ENCODE measurements at regions not wholly inside any gene's neighbourhood (a gene's known extent, or its start where the extent isn't known, plus 50 kb on each side); places are given as distances from the start of the nearest gene placed in this dataset.
A peak's percentile ranks its signal among the peaks of the same experiment; 100 is the strongest.
"Not testable (repeated sequence)": the region's sequence is repeated elsewhere in the genome, so short reads cannot be mapped to it uniquely, and the experiment has no call there.

GRCh38 chr3:191680989-191681597 lies 220.1 kb downstream of the PYDC2 start:
- no peak overlapping the region for H3K4me3 ChIP-seq
- no peaks in the 10 kb centered on the region for H3K9me3 ChIP-seq

GRCh38 chr3:191682961-191683360 lies 222.0 kb downstream of the PYDC2 start:
- Histone ChIP-seq H3K36me3 (replicated peaks) (no peaks in the 10 kb centered on the region), H3K4me1 (0 out of 2 replicates have a peak, but pooled peaks cover 4% of the 10 kb centered on the region), H3K9me3 (no peaks in the 10 kb centered on the region), H3K27me3 (ENCODE audit: low read depth) (no peaks in the 10 kb centered on the region), H3K4me3 (no peak overlapping the region)
- no peak for DNase-seq (ENCODE audit: low spot score in 2 of 2)
- in situ Hi-C loops (cut with MboI; ENCODE audit: low sequenced_read_pairs) = no loop called here

More at GRCh38 chr3:191680989-191681597, 220.1 kb downstream of the PYDC2 start:
- Histone ChIP-seq H3K4me1 (no peaks in the 10 kb centered on the region), H3K27me3 (ENCODE audit: low read depth) (no peaks in the 10 kb centered on the region), H3K36me3 (replicated peaks) (no peaks in the 10 kb centered on the region)
- in situ Hi-C loops (cut with MboI; ENCODE audit: low sequenced_read_pairs) = no loop called here
- DNase-seq (ENCODE audit: low spot score in 2 of 2) = no peak

- no peaks in the 10 kb centered on the region for H3K27me3 ChIP-seq (ENCODE audit: low read depth)
- in situ Hi-C loops (cut with MboI; ENCODE audit: low sequenced_read_pairs) = no loop called here
Measured at GRCh38 chr3:191686626-191687025, 225.7 kb downstream of the PYDC2 start.

GRCh38 chr3:191688756-191689433 lies 227.9 kb downstream of the PYDC2 start:
- Histone ChIP-seq H3K4me1 (peaks cover 14% of the 10 kb centered on the region), H3K4me3 (no peak overlapping the region), H3K9me3 (no peaks in the 10 kb centered on the region), H3K36me3 (replicated peaks) (no peaks in the 10 kb centered on the region), H3K27me3 (ENCODE audit: low read depth) (no peaks in the 10 kb centered on the region)
- peak; percentile 76 to 85 for DNase-seq (ENCODE audit: low spot score in 2 of 2)
- in situ Hi-C loops (cut with MboI; ENCODE audit: low sequenced_read_pairs) = no loop called here

More at GRCh38 chr3:191686626-191687025, 225.7 kb downstream of the PYDC2 start:
- no peak for DNase-seq (ENCODE audit: low spot score in 2 of 2)
- Histone ChIP-seq H3K9me3 (no peaks in the 10 kb centered on the region), H3K4me1 (peaks cover 14% of the 10 kb centered on the region), H3K36me3 (replicated peaks) (no peaks in the 10 kb centered on the region), H3K4me3 (no peak overlapping the region)

- DNase-seq (ENCODE audit: low spot score in 2 of 2); H3K36me3 ChIP-seq (replicated peaks); H3K9me3 ChIP-seq; in situ Hi-C loops (cut with MboI; ENCODE audit: low sequenced_read_pairs); H3K4me3 ChIP-seq; H3K27me3 ChIP-seq (ENCODE audit: low read depth): not testable (repeated sequence)
- peaks cover 29% of the 10 kb centered on the region for H3K4me1 ChIP-seq
Measured at GRCh38 chr3:191691184-191691583, 230.2 kb downstream of the PYDC2 start.

GRCh38 chr3:191695131-191695814 lies 234.3 kb downstream of the PYDC2 start:
- in situ Hi-C loops (cut with MboI; ENCODE audit: low sequenced_read_pairs) = no loop called here
- peak in 1 of 2 experiments; percentile 77 for DNase-seq (ENCODE audit: low spot score in 2 of 2)
- Histone ChIP-seq H3K9me3 (no peaks in the 10 kb centered on the region), H3K27me3 (ENCODE audit: low read depth) (no peaks in the 10 kb centered on the region), H3K36me3 (replicated peaks) (no peaks in the 10 kb centered on the region), H3K4me3 (no peak overlapping the region), H3K4me1 (peaks cover 23% of the 10 kb centered on the region)

GRCh38 chr3:191695815-191696153 lies 234.8 kb downstream of the PYDC2 start:
- no peaks in the 10 kb centered on the region for H3K9me3 ChIP-seq
- no peaks in the 10 kb centered on the region for H3K27me3 ChIP-seq (ENCODE audit: low read depth)
- H3K36me3 ChIP-seq (replicated peaks) = no peaks in the 10 kb centered on the region
- DNase-seq (ENCODE audit: low spot score in 2 of 2) = no peak
- H3K4me3 ChIP-seq = no peak overlapping the region
- peaks cover 23% of the 10 kb centered on the region for H3K4me1 ChIP-seq
- in situ Hi-C loops (cut with MboI; ENCODE audit: low sequenced_read_pairs) = no loop called here

- in situ Hi-C loops (cut with MboI; ENCODE audit: low sequenced_read_pairs) = no loop called here
- H3K27me3 ChIP-seq (ENCODE audit: low read depth) = no peaks in the 10 kb centered on the region
- peak in 1 of 2 experiments; percentile 40 for DNase-seq (ENCODE audit: low spot score in 2 of 2)
Measured at GRCh38 chr3:191696348-191696747, 235.4 kb downstream of the PYDC2 start.

GRCh38 chr3:191699546-191699945 lies 238.6 kb downstream of the PYDC2 start:
- no peak overlapping the region for H3K4me3 ChIP-seq
- H3K27me3 ChIP-seq (ENCODE audit: low read depth) = no peaks in the 10 kb centered on the region
- H3K9me3 ChIP-seq = no peaks in the 10 kb centered on the region
- in situ Hi-C loops (cut with MboI; ENCODE audit: low sequenced_read_pairs) = no loop called here
- no peaks in the 10 kb centered on the region for H3K36me3 ChIP-seq (replicated peaks)
- peaks cover 23% of the 10 kb centered on the region for H3K4me1 ChIP-seq
- no peak for DNase-seq (ENCODE audit: low spot score in 2 of 2)

More at GRCh38 chr3:191696348-191696747, 235.4 kb downstream of the PYDC2 start:
- peaks cover 23% of the 10 kb centered on the region for H3K4me1 ChIP-seq
- H3K9me3 ChIP-seq = no peaks in the 10 kb centered on the region
- no peaks in the 10 kb centered on the region for H3K36me3 ChIP-seq (replicated peaks)
- H3K4me3 ChIP-seq = no peak overlapping the region

- no peaks in the 10 kb centered on the region for H3K36me3 ChIP-seq (replicated peaks)
- no peak for DNase-seq (ENCODE audit: low spot score in 2 of 2)
- H3K9me3 ChIP-seq = no peaks in the 10 kb centered on the region
- H3K4me1 ChIP-seq = no peaks in the 10 kb centered on the region
- no peak overlapping the region for H3K4me3 ChIP-seq
- in situ Hi-C loops (cut with MboI; ENCODE audit: low sequenced_read_pairs) = no loop called here
- H3K27me3 ChIP-seq (ENCODE audit: low read depth) = no peaks in the 10 kb centered on the region
Measured at GRCh38 chr3:191702121-191702520, 241.2 kb downstream of the PYDC2 start.

GRCh38 chr3:191707817-191708216 lies 246.9 kb downstream of the PYDC2 start:
- H3K9me3 ChIP-seq = no peaks in the 10 kb centered on the region
- no peaks in the 10 kb centered on the region for H3K27me3 ChIP-seq (ENCODE audit: low read depth)
- no peaks in the 10 kb centered on the region for H3K36me3 ChIP-seq (replicated peaks)
- in situ Hi-C loops (cut with MboI; ENCODE audit: low sequenced_read_pairs) = no loop called here
- DNase-seq (ENCODE audit: low spot score in 2 of 2) = no peak
- H3K4me1 ChIP-seq = no peaks in the 10 kb centered on the region
- no peak overlapping the region for H3K4me3 ChIP-seq

GRCh38 chr3:191715585-191715984 lies 254.6 kb downstream of the PYDC2 start:
- in situ Hi-C loops (cut with MboI; ENCODE audit: low sequenced_read_pairs) = no loop called here

GRCh38 chr3:191721390-191721861 lies 260.5 kb downstream of the PYDC2 start:
- Histone ChIP-seq H3K27me3 (ENCODE audit: low read depth) (no peaks in the 10 kb centered on the region), H3K4me1 (no peaks in the 10 kb centered on the region), H3K4me3 (no peak overlapping the region), H3K9me3 (no peaks in the 10 kb centered on the region), H3K36me3 (replicated peaks) (no peaks in the 10 kb centered on the region)
- DNase-seq (ENCODE audit: low spot score in 2 of 2) = no peak
- in situ Hi-C loops (cut with MboI; ENCODE audit: low sequenced_read_pairs) = no loop called here

More at GRCh38 chr3:191715585-191715984, 254.6 kb downstream of the PYDC2 start:
- H3K9me3 ChIP-seq = no peaks in the 10 kb centered on the region
- H3K4me3 ChIP-seq = no peak overlapping the region
- no peaks in the 10 kb centered on the region for H3K36me3 ChIP-seq (replicated peaks)
- no peak for DNase-seq (ENCODE audit: low spot score in 2 of 2)
- no peaks in the 10 kb centered on the region for H3K4me1 ChIP-seq
- H3K27me3 ChIP-seq (ENCODE audit: low read depth) = no peaks in the 10 kb centered on the region

GRCh38 chr3:191721990-191722389 lies 261.0 kb downstream of the PYDC2 start:
- in situ Hi-C loops (cut with MboI; ENCODE audit: low sequenced_read_pairs) = no loop called here
- H3K27me3 ChIP-seq (ENCODE audit: low read depth) = no peaks in the 10 kb centered on the region
- H3K36me3 ChIP-seq (replicated peaks) = no peaks in the 10 kb centered on the region
- H3K4me3 ChIP-seq = no peak overlapping the region
- no peak for DNase-seq (ENCODE audit: low spot score in 2 of 2)
- no peaks in the 10 kb centered on the region for H3K9me3 ChIP-seq
- no peaks in the 10 kb centered on the region for H3K4me1 ChIP-seq
